Ovary (tissue), 7 donors: ENCODE measurements at regions not wholly inside any gene's neighbourhood (a gene's known extent, or its start where the extent isn't known, plus 50 kb on each side); places are given as distances from the start of the nearest gene placed in this dataset.

Experiments
- DNase-seq, 5 donors: peaks; one replicate each; pipeline ENCODE4 v3.0.0-alpha.2; 2019 to 2020
- H3K27ac ChIP-seq, 2 donors: fragments of 200-600 bp; one replicate each; pipeline versions ENCODE4 v1.5.1 to v1.8.0; 2019 to 2022
- H3K27me3 ChIP-seq: fragments of 200-600 bp; one replicate; pipeline ENCODE4 v1.8.0; 2022
- H3K36me3 ChIP-seq: fragments of 200-600 bp; sonication (generic); one replicate; pipeline ENCODE4 v1.5.1; 2019
- H3K4me1 ChIP-seq: one replicate; pipeline ENCODE4 v1.8.1; 2013; ENCODE audit warnings: mild to moderate bottlenecking, moderate library complexity; ENCODE audit not compliant: insufficient read depth
- H3K4me3 ChIP-seq: fragments of 200-600 bp; sonication (generic); one replicate; pipeline ENCODE4 v1.5.1; 2017
- H3K9me3 ChIP-seq, 2 donors: fragments of 200-600 bp in 1 of 2; sonication (generic) in 1 of 2; one replicate each; pipeline versions ENCODE4 v1.5.1 to v1.8.1; 2013 to 2019; ENCODE audit warnings: mild to moderate bottlenecking in 1 of 2, moderate library complexity in 1 of 2
- CTCF ChIP-seq, 3 donors: fragments of 450-650 bp in 2 of 3; fragments of 200-600 bp in 1 of 3; IDR thresholded peaks; one replicate each; pipeline versions ENCODE4 v1.5.1 to v1.8.0; 2016 to 2022; ENCODE audit warnings: antibody characterized with exemption in 3 of 3, mild to moderate bottlenecking in 1 of 3
- EP300 ChIP-seq: sonication (generic); formaldehyde crosslinking; IDR thresholded peaks from one replicate; pipeline ENCODE4 v1.6.1; 2017; ENCODE audit warnings: antibody characterized with exemption
- POLR2A ChIP-seq: fragments of 450-650 bp; IDR thresholded peaks from one replicate; pipeline ENCODE4 v1.6.1; 2017; ENCODE audit warnings: antibody characterized with exemption, mild to moderate bottlenecking, moderate library complexity
- WGBS, 3 donors: extraction: QIAGEN DNeasy Blood & Tissue Kit in 1 of 3; methylation state at CpG; one replicate each; pipeline versions ENCODE4 v1.1.5 to v1.1.7; 2013 to 2017; 5-methylcytosine and 5-hydroxymethylcytosine counted together
- intact Hi-C, 4 donors: fragments of 100-400 bp; cut with DNase I; formaldehyde crosslinking; loops; one replicate each; pipeline versions ENCODE4 v1.11.0 to v1.15.1; 2022 to 2023
- donor health status: DM: no; HTN: no; CAD: no; lungs with moderate emphysema.
- donor health status: DM: no; HTN: no; CAD: no.
- donor health status: Bipolar disorder and iron deficiency.
- donor health status: DM: no; HTN: no; CAD: no.
- donor health status: DM: yes; HTN: yes; CAD: no.

- intact Hi-C loops, result no loop called here
- no peak for TF ChIP-seq POLR2A
- no peak for TF ChIP-seq EP300
- no peak for TF ChIP-seq CTCF (IDR thresholded peaks at IDR 0.05)
- H3K27me3 ChIP-seq, result no peaks in the 10 kb centered on the region
- H3K27ac ChIP-seq, result no peak overlapping the region
- H3K9me3 ChIP-seq, result no peaks in the 10 kb centered on the region
- H3K4me1 ChIP-seq, result no peaks in the 10 kb centered on the region
- no peaks in the 10 kb centered on the region for H3K36me3 ChIP-seq
- DNase-seq, result no peak
- H3K4me3 ChIP-seq, result no peak overlapping the region
- 87 to 90% (median 89%) methylated on average over 6 of the region's 6 CpGs for WGBS, 3 donors
Observed at GRCh38 chr5:167864801-167865200, 426.6 kb upstream of the WWC1 start.

DNA sequence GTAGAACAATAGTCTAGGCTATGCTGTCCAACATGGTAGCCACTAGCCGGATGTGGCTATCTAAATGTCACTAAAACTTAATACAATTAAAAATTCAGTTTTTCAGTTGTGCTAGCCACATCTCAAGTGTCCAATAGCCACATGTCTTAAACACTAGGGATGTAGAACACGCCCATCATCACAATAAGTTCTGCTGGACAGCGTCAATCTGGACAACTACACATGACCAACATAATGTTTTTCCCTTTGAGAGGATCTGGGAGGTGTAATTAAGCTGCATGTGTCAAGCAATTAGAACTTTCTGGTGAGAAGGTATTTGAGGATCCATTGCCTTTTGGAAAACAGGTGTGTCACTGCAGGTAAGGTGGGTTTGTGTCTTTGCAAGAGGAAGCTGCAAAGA lies 424.6 kb upstream of the WWC1 start:
- no peak overlapping the region for H3K4me3 ChIP-seq
- no peaks in the 10 kb centered on the region for H3K4me1 ChIP-seq
- no peak overlapping the region for H3K27ac ChIP-seq
- intact Hi-C loops, result no loop called here
- H3K27me3 ChIP-seq, result no peaks in the 10 kb centered on the region
- DNase-seq, result no peak
- no peaks in the 10 kb centered on the region for H3K36me3 ChIP-seq
- no peak for TF ChIP-seq POLR2A
- no peak for TF ChIP-seq CTCF (IDR thresholded peaks at IDR 0.05)
- no peak for TF ChIP-seq EP300
- H3K9me3 ChIP-seq, result no peaks in the 10 kb centered on the region
- 83 to 88% (median 86%) methylated on average over 3 of the region's 3 CpGs for WGBS, 3 donors

- H3K4me3 ChIP-seq, result no peak overlapping the region
- no peak for DNase-seq
- no peaks in the 10 kb centered on the region for H3K36me3 ChIP-seq
- intact Hi-C loops, result no loop called here
- no peaks in the 10 kb centered on the region for H3K4me1 ChIP-seq
- no peaks in the 10 kb centered on the region for H3K9me3 ChIP-seq
- H3K27ac ChIP-seq, result no peak overlapping the region
- WGBS, 3 donors, result 69 to 71% (median 70%) methylated on average over 5 of the region's 5 CpGs
- TF ChIP-seq POLR2A (no peak), EP300 (no peak), CTCF (IDR thresholded peaks at IDR 0.05) (no peak)
- H3K27me3 ChIP-seq, result no peaks in the 10 kb centered on the region
Observed at GRCh38 chr5:167867281-167867680, 424.2 kb upstream of the WWC1 start.

- H3K27me3 ChIP-seq, result no peaks in the 10 kb centered on the region
- DNase-seq, result no peak
- intact Hi-C loops, result no loop called here
- TF ChIP-seq EP300 (no peak), POLR2A (no peak), CTCF (IDR thresholded peaks at IDR 0.05) (no peak)
- H3K4me3 ChIP-seq, result no peak overlapping the region
- H3K36me3 ChIP-seq, result no peaks in the 10 kb centered on the region
- no peak overlapping the region for H3K27ac ChIP-seq
- H3K4me1 ChIP-seq, result no peaks in the 10 kb centered on the region
- WGBS, 3 donors, result 84 to 89% (median 89%) methylated on average over 3 of the region's 3 CpGs
- no peaks in the 10 kb centered on the region for H3K9me3 ChIP-seq
Observed at GRCh38 chr5:167869125-167869524, 422.3 kb upstream of the WWC1 start.

GRCh38 chr5:167870055-167870454 lies 421.4 kb upstream of the WWC1 start:
- H3K36me3 ChIP-seq, result no peaks in the 10 kb centered on the region
- no peaks in the 10 kb centered on the region for H3K9me3 ChIP-seq
- H3K27me3 ChIP-seq, result no peaks in the 10 kb centered on the region
- H3K4me1 ChIP-seq, result no peaks in the 10 kb centered on the region
- intact Hi-C loops, result no loop called here
- TF ChIP-seq CTCF (IDR thresholded peaks at IDR 0.05) (no peak), POLR2A (no peak), EP300 (no peak)
- H3K27ac ChIP-seq, result no peak overlapping the region
- DNase-seq, result no peak
- no peak overlapping the region for H3K4me3 ChIP-seq
